Brain microvascular endothelial cell (primary cell): ENCODE measurements at regions not wholly inside any gene's neighbourhood (a gene's known extent, or its start where the extent isn't known, plus 50 kb on each side); places are given as distances from the start of the nearest gene placed in this dataset.
"Not testable (repeated sequence)": the region's sequence is repeated elsewhere in the genome, so short reads cannot be mapped to it uniquely, and the experiment has no call there.

Source experiments
- DNase-seq: peaks from one replicate; pipeline ENCODE4 v3.0.0-alpha.2; 2020
- H3K27ac ChIP-seq: fragments of 250-450 bp; sonication (Bioruptor Pico); 2 replicates; pipeline ENCODE4 v1.5.1; 2020; ENCODE audit warnings: mild to moderate bottlenecking, moderate library complexity
- H3K27me3 ChIP-seq: fragments of 250-450 bp; sonication (Bioruptor Pico); replicated peaks from 2 replicates; pipeline ENCODE4 v1.5.1; 2020; ENCODE audit warnings: mild to moderate bottlenecking
- H3K36me3 ChIP-seq: fragments of 250-450 bp; sonication (Bioruptor Pico); replicated peaks from 2 replicates; pipeline ENCODE4 v1.5.1; 2020; ENCODE audit warnings: mild to moderate bottlenecking
- H3K4me3 ChIP-seq: 2 replicates; pipeline ENCODE4 v1.5.1; 2011; ENCODE audit warnings: low read depth, mild to moderate bottlenecking, control low read depth, low read length, moderate library complexity
- in situ Hi-C: cut with HindIII; loops from 2 replicates; pipeline ENCODE4 v1.10.0; 2017; ENCODE audit warnings: low sequenced_read_pairs, low pct_ligation_motif_present
- TF ChIP-seq, protein P1 (sequence below): IDR thresholded peaks from 2 replicates; pipeline ENCODE4 v1.5.1; 2011; ENCODE audit warnings: low read depth, mild to moderate bottlenecking, moderate library complexity, low read length, control low read depth, inconsistent platforms; ENCODE audit errors: missing control alignments

DNA sequence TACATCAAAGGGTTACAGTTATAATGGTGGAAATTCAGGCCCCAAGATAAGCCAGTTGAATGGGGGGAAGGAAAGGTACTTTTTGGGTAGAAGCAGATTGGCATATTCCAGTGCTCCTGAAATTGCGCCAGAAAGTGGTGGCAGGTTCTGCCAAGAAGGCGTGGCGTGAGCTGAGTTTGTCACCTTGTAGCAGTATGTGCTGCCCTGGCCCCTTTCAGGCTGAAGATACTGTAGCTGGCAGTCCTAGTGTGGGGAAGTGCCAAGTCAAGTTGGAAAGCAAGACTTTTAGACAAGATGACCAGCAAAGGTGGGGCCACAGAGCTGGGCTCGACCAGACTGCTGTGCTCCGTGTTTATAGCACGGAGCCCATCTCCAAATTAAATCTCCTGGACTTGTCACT is 133.6 kb upstream of the GLRA1 start:
- H3K27ac ChIP-seq, result no peak overlapping the region
- TF ChIP-seq, protein P1, sequence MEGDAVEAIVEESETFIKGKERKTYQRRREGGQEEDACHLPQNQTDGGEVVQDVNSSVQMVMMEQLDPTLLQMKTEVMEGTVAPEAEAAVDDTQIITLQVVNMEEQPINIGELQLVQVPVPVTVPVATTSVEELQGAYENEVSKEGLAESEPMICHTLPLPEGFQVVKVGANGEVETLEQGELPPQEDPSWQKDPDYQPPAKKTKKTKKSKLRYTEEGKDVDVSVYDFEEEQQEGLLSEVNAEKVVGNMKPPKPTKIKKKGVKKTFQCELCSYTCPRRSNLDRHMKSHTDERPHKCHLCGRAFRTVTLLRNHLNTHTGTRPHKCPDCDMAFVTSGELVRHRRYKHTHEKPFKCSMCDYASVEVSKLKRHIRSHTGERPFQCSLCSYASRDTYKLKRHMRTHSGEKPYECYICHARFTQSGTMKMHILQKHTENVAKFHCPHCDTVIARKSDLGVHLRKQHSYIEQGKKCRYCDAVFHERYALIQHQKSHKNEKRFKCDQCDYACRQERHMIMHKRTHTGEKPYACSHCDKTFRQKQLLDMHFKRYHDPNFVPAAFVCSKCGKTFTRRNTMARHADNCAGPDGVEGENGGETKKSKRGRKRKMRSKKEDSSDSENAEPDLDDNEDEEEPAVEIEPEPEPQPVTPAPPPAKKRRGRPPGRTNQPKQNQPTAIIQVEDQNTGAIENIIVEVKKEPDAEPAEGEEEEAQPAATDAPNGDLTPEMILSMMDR, result no peak
- no peak overlapping the region for H3K4me3 ChIP-seq
- H3K36me3 ChIP-seq, result no peaks in the 10 kb centered on the region
- in situ Hi-C loops, result no loop called here
- no peak for DNase-seq
- no peaks in the 10 kb centered on the region for H3K27me3 ChIP-seq

DNA sequence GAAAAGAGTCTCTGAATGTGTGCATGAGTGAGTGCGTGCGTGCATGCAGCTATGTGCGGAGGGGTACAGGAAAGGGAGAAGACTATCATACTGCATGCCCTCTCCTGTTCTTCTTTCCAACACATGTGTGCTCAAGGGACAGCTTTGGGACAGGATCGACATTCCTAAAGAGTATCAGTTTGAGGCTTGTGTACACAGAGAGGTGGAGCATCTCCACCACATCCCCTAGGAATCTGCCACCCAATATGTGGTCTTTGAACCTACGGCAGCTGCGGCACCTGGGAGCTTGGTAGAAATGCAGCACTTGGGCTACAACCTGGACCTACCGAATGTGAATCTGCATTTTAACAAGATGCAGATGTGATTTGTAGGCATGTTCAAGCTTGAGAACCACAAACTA is 132.3 kb upstream of the GLRA1 start:
- TF ChIP-seq, protein P1, result no peak
- no peaks in the 10 kb centered on the region for H3K27me3 ChIP-seq
- H3K36me3 ChIP-seq, result no peaks in the 10 kb centered on the region
- no peak for DNase-seq
- in situ Hi-C loops, result no loop called here
- no peak overlapping the region for H3K27ac ChIP-seq
- no peak overlapping the region for H3K4me3 ChIP-seq

DNA sequence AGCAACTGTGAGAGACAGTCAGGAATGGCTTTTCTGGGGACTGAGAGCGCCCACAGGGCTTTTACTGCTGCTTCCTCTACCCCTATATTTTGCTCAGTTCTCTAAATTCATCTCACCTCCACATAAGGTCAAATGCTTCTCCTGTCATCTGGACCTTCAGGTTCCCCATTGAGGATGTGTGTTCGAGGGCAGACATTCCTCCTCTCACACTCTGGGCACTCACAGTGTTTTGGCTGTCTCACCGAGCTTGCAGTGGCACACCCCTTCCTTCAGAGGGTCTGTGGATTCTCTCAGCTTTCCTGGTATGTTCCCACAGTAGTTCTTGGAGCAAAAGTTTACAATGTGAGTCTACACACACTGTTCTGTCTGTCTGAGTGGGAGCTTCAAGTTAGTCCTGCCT is 127.8 kb upstream of the GLRA1 start:
- H3K4me3 ChIP-seq, result no peak overlapping the region
- no peak for DNase-seq
- TF ChIP-seq, protein P1, result no peak

DNA sequence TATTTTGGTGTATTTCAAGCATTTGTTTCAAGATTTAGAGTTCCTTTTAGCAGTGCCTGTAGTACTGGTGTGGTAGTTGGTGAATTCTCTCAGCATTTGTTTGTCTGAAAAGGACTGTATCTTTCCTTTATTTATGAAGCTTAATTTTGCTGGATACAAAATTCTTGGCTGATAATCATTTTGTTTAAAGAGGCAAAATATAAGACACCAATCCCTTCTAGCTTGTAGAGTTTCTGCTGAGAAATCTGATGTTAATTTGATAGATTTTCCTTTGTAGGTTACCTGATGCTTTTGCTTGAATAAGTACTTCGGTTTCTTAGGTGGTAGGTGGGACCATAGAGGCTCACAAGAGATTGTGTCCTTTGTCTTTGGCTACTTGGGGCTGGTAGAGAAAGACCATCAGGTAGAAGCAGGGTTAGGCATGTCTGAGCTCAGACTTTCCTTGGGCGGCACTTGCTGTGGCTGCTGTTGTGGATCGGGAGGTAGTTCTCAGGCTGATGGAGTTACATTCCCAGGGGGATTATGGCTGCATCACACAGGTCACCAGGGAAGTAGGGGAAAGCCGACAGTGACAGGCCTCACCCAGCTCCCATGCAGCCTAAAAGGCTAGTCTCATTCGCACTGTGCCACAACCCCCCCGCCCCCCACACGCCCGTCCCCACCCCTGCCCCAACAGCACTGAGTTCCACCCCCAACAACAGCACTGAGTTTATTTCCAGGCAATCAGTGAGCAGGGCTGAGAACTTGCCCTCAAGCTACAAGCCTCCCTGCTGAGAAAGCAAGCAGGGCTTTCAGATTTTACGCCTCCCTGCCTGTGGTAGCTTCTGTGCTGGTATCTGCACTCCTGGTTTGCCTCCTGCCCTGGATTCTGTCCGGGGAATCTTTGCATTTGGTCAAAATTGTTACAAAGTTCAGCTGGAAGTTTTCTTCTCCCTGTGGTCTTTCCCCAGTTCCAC is 127.1 kb upstream of the GLRA1 start:
- H3K36me3 ChIP-seq, result no peaks in the 10 kb centered on the region

More for the DNA sequence above, 127.8 kb upstream of the GLRA1 start:
- Histone ChIP-seq H3K36me3 (no peaks in the 10 kb centered on the region), H3K27ac (no peak overlapping the region), H3K27me3 (no peaks in the 10 kb centered on the region)
- in situ Hi-C loops, result no loop called here

DNA sequence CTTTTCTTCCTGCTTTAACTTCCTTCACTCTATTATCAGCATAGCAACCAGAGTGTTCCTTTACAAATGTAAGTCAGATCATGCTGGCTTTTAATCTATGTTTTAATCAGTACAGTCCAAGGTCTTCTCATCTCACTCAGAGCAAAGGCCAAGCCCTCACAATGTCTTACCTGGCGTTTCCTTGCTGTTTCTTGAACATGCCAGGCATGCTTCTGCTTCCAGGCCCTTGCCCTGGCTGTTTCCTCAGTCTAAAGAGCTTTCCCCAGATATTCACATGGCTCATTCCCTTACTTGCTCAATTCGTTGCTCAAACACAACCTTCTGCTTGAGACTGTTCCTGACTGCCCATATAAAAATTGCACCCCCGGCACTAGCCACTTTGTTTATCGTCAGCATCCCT is 121.7 kb upstream of the GLRA1 start:
- Histone ChIP-seq H3K27me3 (no peaks in the 10 kb centered on the region), H3K4me3 (no peak overlapping the region), H3K27ac (no peak overlapping the region), H3K36me3 (no peaks in the 10 kb centered on the region)
- no peak for DNase-seq
- in situ Hi-C loops, result no loop called here
- TF ChIP-seq, protein P1, result no peak

More for the DNA sequence above, 127.1 kb upstream of the GLRA1 start:
- in situ Hi-C loops, result no loop called here
- TF ChIP-seq, protein P1, result no peak
- Histone ChIP-seq H3K27ac (no peak overlapping the region), H3K4me3 (no peak overlapping the region), H3K27me3 (no peaks in the 10 kb centered on the region)
- DNase-seq, result no peak

DNA sequence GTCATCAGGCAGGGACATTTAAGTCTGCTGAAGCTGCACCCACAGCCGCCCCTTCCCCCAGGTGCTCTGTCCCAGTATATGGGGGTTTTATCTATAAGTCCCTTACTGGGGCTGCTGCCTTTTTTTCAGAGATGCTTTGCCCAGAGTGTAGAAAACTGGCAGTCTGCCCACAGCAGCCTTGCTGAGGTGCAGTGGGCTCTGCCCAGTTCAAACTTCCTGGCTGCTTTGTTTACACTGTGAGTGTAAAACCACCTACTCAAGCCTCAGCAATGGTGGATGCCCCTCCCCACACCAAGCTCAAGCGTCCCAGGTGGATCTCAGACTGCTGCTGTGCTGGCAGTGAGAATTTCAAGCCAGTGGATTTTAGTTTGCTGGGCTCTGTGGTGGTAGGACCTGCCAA is 114.2 kb upstream of the GLRA1 start:
- H3K27me3 ChIP-seq, H3K36me3 ChIP-seq, H3K4me3 ChIP-seq, H3K27ac ChIP-seq, DNase-seq, in situ Hi-C loops: not testable (repeated sequence)

DNA sequence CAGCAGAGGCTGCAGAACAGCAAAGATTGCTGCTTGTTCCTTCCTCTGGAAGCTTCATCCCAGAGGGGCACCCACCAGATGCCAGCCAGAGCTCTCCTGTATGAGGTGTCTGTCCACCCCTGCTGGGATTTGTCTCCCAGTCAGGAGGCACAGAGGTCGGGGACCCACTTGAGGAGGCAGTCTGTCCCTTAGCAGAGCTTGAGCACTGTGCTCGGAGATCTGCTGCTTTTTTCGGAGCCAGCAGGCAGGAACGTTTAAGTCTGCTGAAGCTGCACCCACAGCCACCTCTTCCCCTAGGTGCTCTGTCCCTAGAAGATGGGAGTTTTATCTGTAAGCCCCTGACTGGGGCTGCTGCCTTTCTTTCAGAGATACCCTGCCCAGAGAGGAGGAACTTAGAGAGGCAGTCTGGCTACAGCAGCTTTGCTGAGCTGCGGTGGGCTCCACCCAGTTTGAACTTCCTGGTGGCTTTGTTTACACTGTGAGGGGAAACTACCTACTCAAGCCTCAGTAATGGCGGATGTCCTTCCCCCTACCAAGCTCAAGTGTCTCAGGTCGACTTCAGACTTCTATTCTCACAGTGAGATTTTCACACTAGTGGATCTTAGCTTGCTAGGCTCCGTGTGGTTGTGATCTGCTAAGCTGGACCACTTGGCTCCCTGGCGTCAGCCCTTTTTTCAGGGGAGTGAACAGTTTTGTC is 101.8 kb upstream of the GLRA1 start:
- H3K27me3 ChIP-seq, in situ Hi-C loops, H3K4me3 ChIP-seq, DNase-seq, H3K27ac ChIP-seq, H3K36me3 ChIP-seq: not testable (repeated sequence)
